Endothelial cell of umbilical vein (primary cell): ENCODE measurements at regions not wholly inside any gene's neighbourhood (a gene's known extent, or its start where the extent isn't known, plus 50 kb on each side); places are given as distances from the start of the nearest gene placed in this dataset.

Experiments used
- BruUV-seq: library from RNA; stranded (reverse); fragments of 400-500 nt; replicated peaks from 2 replicates; lab custom pipeline; 2021; lab: Mats Ljungman, UMichigan
- CTCF ChIA-PET: fragments of 300-600, 350-600 bp; sonication (Branson Sonifier 250); formaldehyde crosslinking; loops from one replicate; lab custom pipeline; 2021; ENCODE audit warnings: antibody characterized with exemption, inconsistent platforms; lab: Charles Lee
- POLR2A ChIA-PET: fragments of 300-600, 350-600 bp; sonication (Branson Sonifier 250); formaldehyde crosslinking; loops from one replicate; lab custom pipeline; 2021; ENCODE audit warnings: antibody characterized with exemption, inconsistent platforms; lab: Charles Lee
- DNase-seq: peaks from one replicate; pipeline ENCODE4 v3.0.0-alpha.2; 2011; ENCODE audit warnings: low read depth, low spot score
- FAIRE-seq: peaks from 2 replicates; lab custom pipeline; 2011; peaks lifted over from hg19 to GRCh38; lab: Jason Lieb, UNC
- H2AFZ ChIP-seq: 2 replicates; pipeline ENCODE4 v1.6.0; 2012; ENCODE audit warnings: low read depth, low read length, control low read depth, inconsistent platforms
- H3K27ac ChIP-seq: 2 replicates; pipeline ENCODE4 v1.5.1; 2011; ENCODE audit warnings: low read depth, mild to moderate bottlenecking, control low read depth, low read length, moderate library complexity; ENCODE audit not compliant: insufficient read depth
- H3K27me3 ChIP-seq, 2 experiments: 2 replicates each; pipeline versions ENCODE4 v1.6.0 to v1.6.1; 2011; ENCODE audit warnings: low read length in 2 of 2, mixed read lengths in 1 of 2; ENCODE audit not compliant: control insufficient read depth in 2 of 2, insufficient read depth in 2 of 2
- H3K36me3 ChIP-seq, 2 experiments: 2 replicates in 1 of 2; 3 replicates in 1 of 2; pipeline ENCODE4 v1.5.1; 2011; ENCODE audit warnings: low read length in 2 of 2, mild to moderate bottlenecking in 1 of 2, moderate library complexity in 1 of 2; ENCODE audit not compliant: control insufficient read depth in 2 of 2, insufficient read depth in 2 of 2; ENCODE audit errors: extremely low read depth in 1 of 2
- H3K4me1 ChIP-seq: 3 replicates; pipeline ENCODE4 v1.5.1; 2011; ENCODE audit warnings: mild to moderate bottlenecking, low read length; ENCODE audit not compliant: control insufficient read depth, insufficient read depth; ENCODE audit errors: extremely low read depth
- H3K4me2 ChIP-seq: 2 replicates; pipeline ENCODE4 v1.6.1; 2011; ENCODE audit warnings: low read length, control low read depth, mixed read lengths; ENCODE audit not compliant: insufficient read depth
- H3K4me3 ChIP-seq, 3 experiments: fragments of 200-600 bp in 1 of 3; sonication (generic), shearing (Covaris generic) in 1 of 3; replicated peaks in 1 of 3; 2 replicates each; pipeline ENCODE4 v1.5.1; 2011 to 2016; ENCODE audit warnings: control low read depth in 3 of 3, low read length in 3 of 3, mild to moderate bottlenecking in 2 of 3, inconsistent platforms in 1 of 3, low read depth in 1 of 3, moderate library complexity in 1 of 3; ENCODE audit not compliant: insufficient read depth in 1 of 3
- H3K79me2 ChIP-seq: 2 replicates; pipeline ENCODE4 v1.6.0; 2012; ENCODE audit warnings: low read length, inconsistent platforms; ENCODE audit not compliant: control insufficient read depth, insufficient read depth
- H3K9ac ChIP-seq: replicated peaks from 2 replicates; pipeline ENCODE3; 2011; ENCODE audit warnings: low read length, control low read depth; ENCODE audit not compliant: insufficient read depth; ENCODE audit errors: extremely low read depth
- H3K9me1 ChIP-seq: replicated peaks from 3 replicates; pipeline ENCODE4 v1.6.0; 2011; ENCODE audit warnings: mild to moderate bottlenecking, low read length; ENCODE audit not compliant: control insufficient read depth, insufficient read depth; ENCODE audit errors: extremely low read depth
- H3K9me3 ChIP-seq: replicated peaks from 2 replicates; pipeline ENCODE4 v1.5.1; 2012; ENCODE audit warnings: low read length, inconsistent platforms; ENCODE audit not compliant: control insufficient read depth, insufficient read depth
- H4K20me1 ChIP-seq: replicated peaks from 2 replicates; pipeline ENCODE3; 2011; ENCODE audit warnings: mild to moderate bottlenecking, low read length; ENCODE audit not compliant: control insufficient read depth, insufficient read depth; ENCODE audit errors: extremely low read depth
- CTCF ChIP-seq, 2 donors: IDR thresholded peaks; 1 replicate in 1 of 2; 2 replicates in 1 of 2; pipeline ENCODE4 v1.5.1; 2011; ENCODE audit warnings: low read length in 2 of 2, mild to moderate bottlenecking in 2 of 2, moderate library complexity in 2 of 2, control low read depth in 1 of 2, inconsistent platforms in 1 of 2, low read depth in 1 of 2; ENCODE audit not compliant: insufficient read depth in 1 of 2; ENCODE audit errors: extremely low read depth in 1 of 2
- EZH2 ChIP-seq: IDR thresholded peaks from 2 replicates; pipeline ENCODE4 v1.6.1; 2012; ENCODE audit warnings: borderline replicate concordance, low read depth, mild to moderate bottlenecking, moderate library complexity, low read length, inconsistent platforms; ENCODE audit not compliant: severe bottlenecking
- FOS ChIP-seq: IDR thresholded peaks from 2 replicates; pipeline ENCODE4 v1.6.1; 2011; ENCODE audit warnings: mild to moderate bottlenecking, low read length, moderate library complexity, borderline replicate concordance; ENCODE audit not compliant: insufficient read depth
- GATA2 ChIP-seq: IDR thresholded peaks from 2 replicates; pipeline ENCODE4 v1.7.0; 2011; ENCODE audit warnings: low read depth, mild to moderate bottlenecking, moderate library complexity, mixed read lengths, low read length; ENCODE audit not compliant: insufficient read length, insufficient read depth
- JUN ChIP-seq: IDR thresholded peaks from 2 replicates; pipeline ENCODE4 v1.6.1; 2011; ENCODE audit warnings: borderline replicate concordance, low read depth; ENCODE audit not compliant: insufficient read length, insufficient read depth
- MAX ChIP-seq: IDR thresholded peaks from 2 replicates; pipeline ENCODE4 v1.6.1; 2011; ENCODE audit not compliant: insufficient read depth, insufficient read length
- MYC ChIP-seq: IDR thresholded peaks from one replicate; pipeline ENCODE4 v1.6.1; 2011; ENCODE audit warnings: mild to moderate bottlenecking, low read depth, low read length
- POLR2A ChIP-seq: IDR thresholded peaks from 2 replicates; pipeline ENCODE4 v1.6.1; 2012; ENCODE audit warnings: low read depth, mild to moderate bottlenecking, control low read depth, low read length
- POLR2AphosphoS5 ChIP-seq: IDR thresholded peaks from 2 replicates; pipeline ENCODE4 v1.6.1; 2012; ENCODE audit warnings: low read depth, mild to moderate bottlenecking, control low read depth, low read length, moderate library complexity; ENCODE audit not compliant: insufficient read depth
- dilution Hi-C: fragments of 300-500 bp; cut with MboI; formaldehyde crosslinking; loops from one replicate; pipeline ENCODE4 v1.15.0; 2019; ENCODE audit warnings: low sequenced_read_pairs; ENCODE audit not compliant: extremely low pct_ligation_motif_present
- intact Hi-C: fragments of 100-400 bp; cut with micrococcal nuclease; formaldehyde crosslinking; loops from one replicate; pipeline ENCODE4 v1.10.0; 2022

- intact Hi-C loops: no loop called here
- Histone ChIP-seq H3K4me2 (no peak overlapping the region), H3K36me3 (no peaks in the 10 kb centered on the region), H2AFZ (no peak overlapping the region), H3K4me1 (no peaks in the 10 kb centered on the region), H3K27ac (no peak overlapping the region), H3K9me3 (no peaks in the 10 kb centered on the region), H3K27me3 (no peaks in the 10 kb centered on the region), H3K4me3 (no peak overlapping the region), H3K79me2 (no peaks in the 10 kb centered on the region), H3K9ac (no peak overlapping the region), H3K9me1 (no peaks in the 10 kb centered on the region), H4K20me1 (no peaks in the 10 kb centered on the region)
- no peak for DNase-seq
- no peak for TF ChIP-seq POLR2A
- TF ChIP-seq GATA2: no peak
- TF ChIP-seq CTCF (IDR thresholded peaks at IDR 0.05; ENCODE audit: extremely low read depth in 1 of 2, insufficient read depth in 1 of 2, low read depth in 1 of 2, low read length in 2 of 2): no peak
- TF ChIP-seq EZH2: no peak
- no peak for TF ChIP-seq MAX
- no peak for TF ChIP-seq MYC
- TF ChIP-seq POLR2AphosphoS5: no peak
- no peak for TF ChIP-seq FOS
- TF ChIP-seq JUN: no peak
- dilution Hi-C loops: no loop called here
- POLR2A ChIA-PET: no interaction called here
- no peak for FAIRE-seq
- CTCF ChIA-PET: no interaction called here
- BruUV-seq: no TSS peak
Measured at GRCh38 chr4:148575577-148575976, 133.4 kb upstream of the NR3C2 start.
